H1 (cell line): ENCODE measurements at regions not wholly inside any gene's neighbourhood (a gene's known extent, or its start where the extent isn't known, plus 50 kb on each side); places are given as distances from the start of the nearest gene placed in this dataset.

Experiments used
- CTCF ChIA-PET: fragments of 300-600 bp; sonication (Branson Sonifier 250); formaldehyde crosslinking; loops from one replicate; lab custom pipeline; 2021; ENCODE audit not compliant: partially characterized antibody; lab: Charles Lee
- POLR2A ChIA-PET: fragments of 300-600 bp; sonication (Branson Sonifier 250); formaldehyde crosslinking; loops from one replicate; lab custom pipeline; 2021; ENCODE audit warnings: inconsistent platforms; ENCODE audit not compliant: partially characterized antibody; lab: Charles Lee
- DNase-seq, 2 experiments: peaks; one replicate each; pipeline versions ENCODE4 v3.0.0 to v3.0.0-alpha.2; 2010 to 2022; ENCODE audit warnings: low spot score in 2 of 2, low read depth in 1 of 2, mixed read lengths in 1 of 2
- FAIRE-seq: peaks from 2 replicates; lab custom pipeline; 2011; peaks lifted over from hg19 to GRCh38; lab: Jason Lieb, UNC
- H2AFZ ChIP-seq: 2 replicates; pipeline ENCODE4 v1.8.1; 2012; ENCODE audit warnings: low read length, inconsistent platforms
- H2AK5ac ChIP-seq: 2 replicates; pipeline ENCODE4 v1.6.1; 2013; ENCODE audit warnings: low read depth, low read length
- H2BK120ac ChIP-seq: replicated peaks from 2 replicates; pipeline ENCODE3; 2013; ENCODE audit warnings: low read depth, low read length, inconsistent platforms
- H2BK12ac ChIP-seq: 2 replicates; pipeline ENCODE4 v1.6.1; 2013; ENCODE audit warnings: low read depth, low read length
- H2BK15ac ChIP-seq: 2 replicates; pipeline ENCODE4 v1.6.1; 2013; ENCODE audit warnings: low read length
- H2BK20ac ChIP-seq: 2 replicates; pipeline ENCODE4 v1.6.1; 2013; ENCODE audit warnings: low read length
- H2BK5ac ChIP-seq: 2 replicates; pipeline ENCODE4 v1.6.1; 2013; ENCODE audit warnings: low read depth, low read length
- H3K14ac ChIP-seq: 2 replicates; pipeline ENCODE4 v1.6.1; 2013; ENCODE audit warnings: inconsistent platforms; ENCODE audit not compliant: insufficient read length
- H3K18ac ChIP-seq: 2 replicates; pipeline ENCODE4 v1.6.1; 2013; ENCODE audit warnings: low read length; ENCODE audit errors: extremely low read depth
- H3K23ac ChIP-seq: 2 replicates; pipeline ENCODE4 v1.6.1; 2013; ENCODE audit warnings: inconsistent platforms; ENCODE audit not compliant: insufficient read length
- H3K23me2 ChIP-seq: 2 replicates; pipeline ENCODE4 v1.6.1; 2013; ENCODE audit warnings: low read depth, low read length
- H3K27ac ChIP-seq: 2 replicates; pipeline ENCODE4 v1.6.1; 2011; ENCODE audit warnings: low read depth, low read length, inconsistent platforms
- H3K27me3 ChIP-seq, 4 experiments: replicated peaks in 1 of 4; 1 replicate in 1 of 4; 2 replicates in 3 of 4; pipeline versions ENCODE4 v1.6.1 to v1.8.1; 2011 to 2013; ENCODE audit warnings: low read length in 3 of 4, mild to moderate bottlenecking in 3 of 4, inconsistent platforms in 2 of 4, mixed read lengths in 2 of 4, moderate library complexity in 1 of 4; ENCODE audit not compliant: control insufficient read depth in 3 of 4, insufficient read depth in 3 of 4; ENCODE audit errors: extremely low read depth in 1 of 4
- H3K36me3 ChIP-seq, 4 experiments: 2 replicates each; pipeline versions ENCODE4 v1.6.1 to v1.8.1; 2011 to 2013; ENCODE audit warnings: mild to moderate bottlenecking in 4 of 4, low read length in 3 of 4, moderate library complexity in 2 of 4, control low read depth in 1 of 4, inconsistent platforms in 1 of 4; ENCODE audit not compliant: insufficient read depth in 4 of 4, control insufficient read depth in 2 of 4
- H3K4ac ChIP-seq: replicated peaks from 2 replicates; pipeline ENCODE3; 2013; ENCODE audit warnings: low read length, low read depth, mixed read lengths, inconsistent platforms; ENCODE audit not compliant: insufficient read length
- H3K4me1 ChIP-seq, 4 experiments: replicated peaks in 1 of 4; 1 replicate in 1 of 4; 2 replicates in 3 of 4; pipeline versions ENCODE4 v1.6.1 to v1.8.1; 2011 to 2013; ENCODE audit warnings: low read length in 3 of 4, inconsistent platforms in 2 of 4, mixed read lengths in 1 of 4; ENCODE audit not compliant: insufficient read depth in 4 of 4, control insufficient read depth in 3 of 4
- H3K4me2 ChIP-seq, 2 experiments: 2 replicates each; pipeline versions ENCODE4 v1.6.1 to v1.8.1; 2011 to 2013; ENCODE audit warnings: low read depth in 2 of 2, low read length in 2 of 2, control low read depth in 1 of 2, inconsistent platforms in 1 of 2, mild to moderate bottlenecking in 1 of 2; ENCODE audit not compliant: insufficient read depth in 1 of 2
- H3K4me3 ChIP-seq, 4 experiments: fragments of 200-600, 300-600 bp in 1 of 4; sonication (generic), shearing (Covaris generic), sonication (Bioruptor Twin) in 1 of 4; 2 replicates each; pipeline versions ENCODE4 v1.5.1 to v1.8.1; 2011 to 2016; ENCODE audit warnings: low read length in 4 of 4, low read depth in 3 of 4, control low read depth in 2 of 4, inconsistent platforms in 2 of 4, mild to moderate bottlenecking in 2 of 4, mixed read lengths in 1 of 4, moderate library complexity in 1 of 4; ENCODE audit not compliant: insufficient read depth in 2 of 4; ENCODE audit errors: extremely low read depth in 1 of 4
- H3K56ac ChIP-seq: replicated peaks from 2 replicates; pipeline ENCODE3; 2013; ENCODE audit warnings: low read depth, mild to moderate bottlenecking, mixed read lengths, low read length, inconsistent platforms; ENCODE audit not compliant: insufficient read length
- H3K79me1 ChIP-seq: 2 replicates; pipeline ENCODE4 v1.6.1; 2013; ENCODE audit warnings: low read depth, low read length, control low read depth
- H3K79me2 ChIP-seq, 2 experiments: 2 replicates each; pipeline versions ENCODE4 v1.6.1 to v1.8.1; 2012 to 2013; ENCODE audit warnings: low read length in 2 of 2, mild to moderate bottlenecking in 2 of 2, inconsistent platforms in 1 of 2; ENCODE audit not compliant: insufficient read depth in 2 of 2, control insufficient read depth in 1 of 2
- H3K9ac ChIP-seq, 4 experiments: replicated peaks in 1 of 4; 1 replicate in 1 of 4; 2 replicates in 3 of 4; pipeline versions ENCODE4 v1.6.1 to v1.8.1; 2011 to 2013; ENCODE audit warnings: low read depth in 3 of 4, low read length in 3 of 4, control low read depth in 2 of 4, mild to moderate bottlenecking in 2 of 4, moderate library complexity in 2 of 4, inconsistent platforms in 1 of 4; ENCODE audit errors: extremely low read depth in 1 of 4
- H3K9me3 ChIP-seq, 2 experiments: 2 replicates each; pipeline versions ENCODE4 v1.6.1 to v1.8.1; 2012 to 2013; ENCODE audit warnings: mild to moderate bottlenecking in 2 of 2, moderate library complexity in 2 of 2, control low read depth in 1 of 2, inconsistent platforms in 1 of 2, low read depth in 1 of 2, low read length in 1 of 2, mixed read lengths in 1 of 2; ENCODE audit not compliant: insufficient read depth in 2 of 2
- H4K20me1 ChIP-seq, 2 experiments: replicated peaks in 1 of 2; 2 replicates each; pipeline versions ENCODE3 to v1.8.1; 2011 to 2013; ENCODE audit warnings: inconsistent platforms in 2 of 2, low read length in 2 of 2, mild to moderate bottlenecking in 1 of 2; ENCODE audit not compliant: insufficient read depth in 2 of 2, control insufficient read depth in 1 of 2
- H4K5ac ChIP-seq: 2 replicates; pipeline ENCODE4 v1.6.1; 2013; ENCODE audit warnings: low read length, low read depth, mixed read lengths, inconsistent platforms; ENCODE audit not compliant: insufficient read length
- H4K8ac ChIP-seq: 2 replicates; pipeline ENCODE4 v1.8.0; 2013; ENCODE audit warnings: mild to moderate bottlenecking, moderate library complexity, low read length, inconsistent platforms; ENCODE audit not compliant: insufficient read depth; ENCODE audit errors: extremely low read depth
- H4K91ac ChIP-seq: replicated peaks from 2 replicates; pipeline ENCODE3; 2013; ENCODE audit warnings: low read length, mixed read lengths, inconsistent platforms; ENCODE audit not compliant: insufficient read length
- ASH2L ChIP-seq: fragments of 200-600, 300-600 bp; sonication (generic); IDR thresholded peaks from one replicate; pipeline ENCODE4 v1.7.1; 2017; ENCODE audit warnings: low read length
- ATF2 ChIP-seq: IDR thresholded peaks from 2 replicates; pipeline ENCODE4 v1.6.1; 2012; ENCODE audit warnings: low read length, inconsistent platforms
- CBX5 ChIP-seq: fragments of 300-800, 300-1000 bp; sonication (generic); IDR thresholded peaks from 2 replicates; pipeline ENCODE4 v1.7.1; 2016; ENCODE audit warnings: antibody characterized with exemption, low read length, low read depth
- CTBP2 ChIP-seq: IDR thresholded peaks from 2 replicates; pipeline ENCODE4 v1.7.0; 2011; ENCODE audit warnings: borderline replicate concordance, mild to moderate bottlenecking, moderate library complexity, mixed read lengths, low read length; ENCODE audit not compliant: insufficient read depth, insufficient read length
- E2F6 ChIP-seq: IDR thresholded peaks from 2 replicates; pipeline ENCODE4 v1.6.1; 2012; ENCODE audit warnings: inconsistent platforms
- KDM5A ChIP-seq: fragments of 200-600 bp; IDR thresholded peaks from 2 replicates; pipeline ENCODE4 v1.7.1; 2012; ENCODE audit warnings: mild to moderate bottlenecking, low read length, inconsistent platforms, mixed read lengths
- RAD21 ChIP-seq, 2 experiments: IDR thresholded peaks in 1 of 2; conservative IDR thresholded peaks in 1 of 2; 2 replicates each; pipeline ENCODE4 v1.6.1; 2011; ENCODE audit warnings: low read depth in 2 of 2, low read length in 2 of 2, improper control_type of control experiment in 1 of 2, inconsistent platforms in 1 of 2, mild to moderate bottlenecking in 1 of 2, moderate library complexity in 1 of 2
- SIRT6 ChIP-seq: IDR thresholded peaks from one replicate; pipeline ENCODE4 v1.7.1; 2012; ENCODE audit warnings: low read length, inconsistent platforms
- SP1 ChIP-seq: IDR thresholded peaks from 2 replicates; pipeline ENCODE4 v1.6.1; 2011; ENCODE audit warnings: low read depth, low read length
- TAF1 ChIP-seq: IDR thresholded peaks from 2 replicates; pipeline ENCODE4 v1.6.1; 2011; ENCODE audit warnings: mild to moderate bottlenecking, low read depth, low read length
- whole genome bisulfite sequencing, 2 experiments: shearing (Covaris generic) in 1 of 2; methylation state at CpG; one replicate each; pipeline versions ENCODE4 v1.1.6 to v1.1.7; 2013 to 2015; ENCODE audit warnings: low lambda C conversion rate in 2 of 2, mixed read lengths in 2 of 2, inconsistent platforms in 1 of 2, low coverage in 1 of 2, missing lambda C conversion rate in 1 of 2; ENCODE audit not compliant: insufficient replicate concordance in 2 of 2, insufficient coverage in 1 of 2, insufficient read length in 1 of 2; ENCODE audit errors: extremely low coverage in 1 of 2, missing lambda C conversion rate in 1 of 2; 5-methylcytosine and 5-hydroxymethylcytosine counted together

DNA sequence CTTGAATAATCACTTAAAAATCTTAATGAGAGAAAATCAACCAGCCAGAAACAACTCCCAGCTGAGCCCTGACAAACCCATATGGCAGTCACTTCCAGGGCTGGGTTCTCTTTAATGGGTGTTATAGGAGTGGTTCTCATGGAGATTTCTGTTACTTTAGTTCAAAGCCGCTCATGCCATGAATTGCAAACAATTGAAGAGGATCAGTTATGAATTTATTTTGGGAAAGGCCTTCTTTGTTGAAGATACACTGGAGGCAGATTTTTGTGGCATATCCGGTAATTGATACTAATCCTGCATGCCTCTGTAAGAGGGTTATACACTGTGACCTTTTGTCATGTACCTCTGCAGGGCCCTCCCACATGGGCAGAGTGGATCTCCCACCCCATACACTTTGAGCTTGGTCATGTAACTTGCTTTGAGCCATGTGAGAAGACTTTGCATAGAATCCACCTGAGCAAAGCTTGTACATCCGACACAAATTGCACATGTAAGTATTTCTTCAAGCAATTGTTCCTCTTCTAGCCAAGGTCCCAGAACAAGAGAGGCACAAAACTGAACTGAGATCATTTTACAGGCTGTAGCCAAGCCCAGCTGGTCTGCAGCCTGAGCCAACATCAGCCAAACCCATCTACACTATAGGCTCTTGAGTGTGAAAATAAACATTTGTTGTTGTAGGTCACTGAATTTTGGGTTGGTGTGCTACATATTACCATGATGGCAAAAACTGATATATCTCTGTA lies 492.3 kb downstream of the PREX1 start:
- no peak overlapping the region for H3K56ac ChIP-seq
- H3K9me3 ChIP-seq, result no peaks in the 10 kb centered on the region
- no peak overlapping the region for H2BK5ac ChIP-seq
- no peak overlapping the region for H2BK12ac ChIP-seq
- no peak overlapping the region for H3K14ac ChIP-seq
- H3K27me3 ChIP-seq, result no peaks in the 10 kb centered on the region
- H3K36me3 ChIP-seq, result no peaks in the 10 kb centered on the region
- no peak overlapping the region for H3K9ac ChIP-seq
- no peak overlapping the region for H3K18ac ChIP-seq
- DNase-seq, result no peak
- H3K4ac ChIP-seq, result no peak overlapping the region
- no peak overlapping the region for H4K5ac ChIP-seq
- no peaks in the 10 kb centered on the region for H3K79me2 ChIP-seq
- H4K8ac ChIP-seq, result no peak overlapping the region
- CTCF ChIA-PET, result interaction anchor here (0.7 to 1.4 kb wide), 3 partner anchors 8 to 481 kb away, joined by 3 to 5 read pairs (median 3); no protein-coding TSS in a partner anchor
- H3K23me2 ChIP-seq, result no peaks in the 10 kb centered on the region
- no peak for FAIRE-seq
- WGBS, 2 experiments, result 92% methylated on average over 3 of the region's 3 CpGs; no CpG with 5 or more reads in 1 of the 2 experiments
- H2AFZ ChIP-seq, result no peak overlapping the region
- no peaks in the 10 kb centered on the region for H3K79me1 ChIP-seq
- peaks cover 0 to 8% (median 0%) of the 10 kb centered on the region in 4 experiments; a peak in 1 of 7 replicates for H3K4me1 ChIP-seq
- POLR2A ChIA-PET, result no interaction called here
- no peak overlapping the region for H4K91ac ChIP-seq
- no peak overlapping the region; a peak in 1 of 4 replicates for H3K4me2 ChIP-seq
- H2BK20ac ChIP-seq, result no peak overlapping the region
- H2BK120ac ChIP-seq, result no peak overlapping the region
- no peak overlapping the region for H2AK5ac ChIP-seq
- peak overlapping the region; percentile 10; the same call in 1 of the 2 replicates for H2BK15ac ChIP-seq
- no peak overlapping the region for H3K27ac ChIP-seq
- H3K4me3 ChIP-seq, result no peak overlapping the region
- no peaks in the 10 kb centered on the region for H4K20me1 ChIP-seq
- no peak overlapping the region for H3K23ac ChIP-seq
- TF ChIP-seq CBX5 (no peak), TAF1 (no peak), RAD21 (IDR thresholded peaks at IDR 0.05 in 1 of 2, conservative IDR thresholded peaks at IDR 0.05 in 1 of 2; ENCODE audit: low read depth in 2 of 2, low read length in 2 of 2) (no peak), CTBP2 (no peak), E2F6 (no peak), ASH2L (no peak), SP1 (no peak), ATF2 (no peak), SIRT6 (no peak), KDM5A (no peak)
